ENCODE measurements at regions not wholly inside any gene's neighbourhood (a gene's known extent, or its start where the extent isn't known, plus 50 kb on each side); places are given as distances from the start of the nearest gene placed in this dataset.

DNA sequence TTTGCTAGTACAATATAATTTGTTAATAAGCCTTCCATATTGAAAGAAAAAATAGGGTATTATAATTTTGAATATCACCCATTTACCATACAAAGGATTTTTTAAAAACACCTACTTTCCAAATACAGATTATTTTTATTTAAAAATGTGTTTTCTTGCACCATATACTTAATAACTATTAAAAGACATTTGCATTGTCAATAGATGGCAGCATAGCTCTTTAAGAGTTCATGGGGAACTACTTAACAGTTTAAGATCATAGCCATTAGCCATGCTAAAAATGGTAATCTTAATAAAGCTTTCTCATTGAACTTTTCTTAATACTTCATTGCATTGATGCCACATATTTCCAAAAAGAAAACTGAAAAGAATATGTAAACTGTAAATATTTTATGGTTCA, 1995.9 kb downstream of the C4orf33 start (continued):
- TF ChIP-seq, protein P1, sequence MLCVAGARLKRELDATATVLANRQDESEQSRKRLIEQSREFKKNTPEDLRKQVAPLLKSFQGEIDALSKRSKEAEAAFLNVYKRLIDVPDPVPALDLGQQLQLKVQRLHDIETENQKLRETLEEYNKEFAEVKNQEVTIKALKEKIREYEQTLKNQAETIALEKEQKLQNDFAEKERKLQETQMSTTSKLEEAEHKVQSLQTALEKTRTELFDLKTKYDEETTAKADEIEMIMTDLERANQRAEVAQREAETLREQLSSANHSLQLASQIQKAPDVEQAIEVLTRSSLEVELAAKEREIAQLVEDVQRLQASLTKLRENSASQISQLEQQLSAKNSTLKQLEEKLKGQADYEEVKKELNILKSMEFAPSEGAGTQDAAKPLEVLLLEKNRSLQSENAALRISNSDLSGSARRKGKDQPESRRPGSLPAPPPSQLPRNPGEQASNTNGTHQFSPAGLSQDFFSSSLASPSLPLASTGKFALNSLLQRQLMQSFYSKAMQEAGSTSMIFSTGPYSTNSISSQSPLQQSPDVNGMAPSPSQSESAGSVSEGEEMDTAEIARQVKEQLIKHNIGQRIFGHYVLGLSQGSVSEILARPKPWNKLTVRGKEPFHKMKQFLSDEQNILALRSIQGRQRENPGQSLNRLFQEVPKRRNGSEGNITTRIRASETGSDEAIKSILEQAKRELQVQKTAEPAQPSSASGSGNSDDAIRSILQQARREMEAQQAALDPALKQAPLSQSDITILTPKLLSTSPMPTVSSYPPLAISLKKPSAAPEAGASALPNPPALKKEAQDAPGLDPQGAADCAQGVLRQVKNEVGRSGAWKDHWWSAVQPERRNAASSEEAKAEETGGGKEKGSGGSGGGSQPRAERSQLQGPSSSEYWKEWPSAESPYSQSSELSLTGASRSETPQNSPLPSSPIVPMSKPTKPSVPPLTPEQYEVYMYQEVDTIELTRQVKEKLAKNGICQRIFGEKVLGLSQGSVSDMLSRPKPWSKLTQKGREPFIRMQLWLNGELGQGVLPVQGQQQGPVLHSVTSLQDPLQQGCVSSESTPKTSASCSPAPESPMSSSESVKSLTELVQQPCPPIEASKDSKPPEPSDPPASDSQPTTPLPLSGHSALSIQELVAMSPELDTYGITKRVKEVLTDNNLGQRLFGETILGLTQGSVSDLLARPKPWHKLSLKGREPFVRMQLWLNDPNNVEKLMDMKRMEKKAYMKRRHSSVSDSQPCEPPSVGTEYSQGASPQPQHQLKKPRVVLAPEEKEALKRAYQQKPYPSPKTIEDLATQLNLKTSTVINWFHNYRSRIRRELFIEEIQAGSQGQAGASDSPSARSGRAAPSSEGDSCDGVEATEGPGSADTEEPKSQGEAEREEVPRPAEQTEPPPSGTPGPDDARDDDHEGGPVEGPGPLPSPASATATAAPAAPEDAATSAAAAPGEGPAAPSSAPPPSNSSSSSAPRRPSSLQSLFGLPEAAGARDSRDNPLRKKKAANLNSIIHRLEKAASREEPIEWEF (IDR thresholded peaks at IDR 0.05; ENCODE audit: insufficient replicate concordance, low read depth, low read length), result no peak
- TF ChIP-seq, protein P2, sequence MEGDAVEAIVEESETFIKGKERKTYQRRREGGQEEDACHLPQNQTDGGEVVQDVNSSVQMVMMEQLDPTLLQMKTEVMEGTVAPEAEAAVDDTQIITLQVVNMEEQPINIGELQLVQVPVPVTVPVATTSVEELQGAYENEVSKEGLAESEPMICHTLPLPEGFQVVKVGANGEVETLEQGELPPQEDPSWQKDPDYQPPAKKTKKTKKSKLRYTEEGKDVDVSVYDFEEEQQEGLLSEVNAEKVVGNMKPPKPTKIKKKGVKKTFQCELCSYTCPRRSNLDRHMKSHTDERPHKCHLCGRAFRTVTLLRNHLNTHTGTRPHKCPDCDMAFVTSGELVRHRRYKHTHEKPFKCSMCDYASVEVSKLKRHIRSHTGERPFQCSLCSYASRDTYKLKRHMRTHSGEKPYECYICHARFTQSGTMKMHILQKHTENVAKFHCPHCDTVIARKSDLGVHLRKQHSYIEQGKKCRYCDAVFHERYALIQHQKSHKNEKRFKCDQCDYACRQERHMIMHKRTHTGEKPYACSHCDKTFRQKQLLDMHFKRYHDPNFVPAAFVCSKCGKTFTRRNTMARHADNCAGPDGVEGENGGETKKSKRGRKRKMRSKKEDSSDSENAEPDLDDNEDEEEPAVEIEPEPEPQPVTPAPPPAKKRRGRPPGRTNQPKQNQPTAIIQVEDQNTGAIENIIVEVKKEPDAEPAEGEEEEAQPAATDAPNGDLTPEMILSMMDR (IDR thresholded peaks at IDR 0.05 in 2 of 3, conservative IDR thresholded peaks at IDR 0.05 in 1 of 3; ENCODE audit: control insufficient read depth in 2 of 3, extremely low read depth in 1 of 3, insufficient read depth in 1 of 3, low read depth in 3 of 3, low read length in 3 of 3), result peak in 2 of 3 experiments; percentile 21 to 37; a peak in 3 of 6 replicates

DNA sequence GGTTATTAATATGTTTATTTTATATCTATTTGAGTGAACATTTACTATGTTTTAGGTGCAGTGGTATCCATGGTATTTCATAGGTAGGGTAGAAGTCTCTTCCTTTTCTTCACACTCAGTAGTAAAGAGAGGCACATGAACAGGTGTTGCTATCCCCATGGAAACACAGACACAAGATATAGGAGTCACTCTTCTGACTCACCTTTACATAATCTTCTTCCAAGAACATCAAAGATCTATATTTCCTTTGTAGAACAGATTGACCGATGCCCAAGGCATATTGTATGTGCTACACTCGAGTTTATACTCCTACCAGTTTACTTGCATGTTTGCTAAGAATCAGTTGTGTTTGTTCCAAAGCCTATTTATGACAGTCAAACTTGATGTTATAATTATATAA, 1997.4 kb downstream of the C4orf33 start:
- 0% methylated on average over 2 of the region's 2 CpGs for WGBS (ENCODE audit: insufficient coverage, insufficient replicate concordance, low lambda C conversion rate, missing lambda C conversion rate)
- H3K4me3 ChIP-seq, result no peak overlapping the region
- H3K79me2 ChIP-seq (ENCODE audit: control insufficient read depth, insufficient read depth, low read length), result no peaks in the 10 kb centered on the region
- H4K20me1 ChIP-seq (ENCODE audit: control insufficient read depth, insufficient read depth), result no peaks in the 10 kb centered on the region
- ChIA-PET RAD21 (ENCODE audit: unreplicated experiment) (interaction anchor here (1.6 kb wide), 1 partner anchor 551 kb away, joined by 6 read pairs; no protein-coding TSS in a partner anchor), CTCF (interaction anchor here (1.0 kb wide), 1 partner anchor 1546 kb away, joined by 3 read pairs; no protein-coding TSS in a partner anchor), POLR2A (no interaction called here), SMC1A (ENCODE audit: uncharacterized antibody, unreplicated experiment) (interaction anchor here (1.0 to 1.8 kb wide), 2 partner anchors 337 to 551 kb away, joined by 3 to 7 read pairs; no protein-coding TSS in a partner anchor)
- H3K27me3 ChIP-seq (replicated peaks in 1 of 2; ENCODE audit: control insufficient read depth in 2 of 2, insufficient read depth in 2 of 2, low read length in 1 of 2), result no peaks in the 10 kb centered on the region
- no peak overlapping the region for H3K4me2 ChIP-seq (ENCODE audit: control insufficient read depth, insufficient read depth)
- H2AFZ ChIP-seq (ENCODE audit: control insufficient read depth, low read depth, low read length), result no peak overlapping the region
- in situ Hi-C loops (cut with MboI), result loop anchor here (25.0 kb wide), 1 partner anchor 1544 kb away; no protein-coding TSS in a partner anchor
- no peak overlapping the region for H3K27ac ChIP-seq (ENCODE audit: control insufficient read depth, insufficient read depth)
- H3K9me3 ChIP-seq (replicated peaks; ENCODE audit: control insufficient read depth, insufficient read depth, low read length), result no peaks in the 10 kb centered on the region
- no TSS peak for BruUV-seq (replicated peaks)
- no peaks in the 10 kb centered on the region for H3K4me1 ChIP-seq (ENCODE audit: control insufficient read depth, insufficient read depth, low read length)
- no peak overlapping the region for H3K9ac ChIP-seq (ENCODE audit: control insufficient read depth, insufficient read depth, low read length)
- no peaks in the 10 kb centered on the region for H3K36me3 ChIP-seq (ENCODE audit: control insufficient read depth in 2 of 2, insufficient read depth in 2 of 2, low read length in 1 of 2)
- DNase-seq (ENCODE audit: low read depth, low spot score) (no peak), ATAC-seq (no peak; the same call in 2 of the 3 replicates), FAIRE-seq (no peak)
- intact Hi-C loops (cut with micrococcal nuclease; ENCODE audit: unreplicated experiment), result loop anchor here (2.0 to 10.0 kb wide), 4 partner anchors 341 to 1549 kb away; no protein-coding TSS in a partner anchor
- no peak for TF ChIP-seq TCF7 (IDR thresholded peaks at IDR 0.05; ENCODE audit: borderline replicate concordance)
- no peak for TF ChIP-seq TCF12 (IDR thresholded peaks at IDR 0.05; ENCODE audit: low read depth, low read length)
- TF ChIP-seq BRCA1 (IDR thresholded peaks at IDR 0.05; ENCODE audit: low read depth, low read length), result no peak
- no peak for TF ChIP-seq NFYB (IDR thresholded peaks at IDR 0.05; ENCODE audit: insufficient read depth, low read depth, low read length)
- TF ChIP-seq DPF2 (IDR thresholded peaks at IDR 0.05), result no peak
- no peak for TF ChIP-seq SRF (IDR thresholded peaks at IDR 0.05; ENCODE audit: low read depth in 2 of 2, low read length in 2 of 2)
- TF ChIP-seq, protein P3, sequence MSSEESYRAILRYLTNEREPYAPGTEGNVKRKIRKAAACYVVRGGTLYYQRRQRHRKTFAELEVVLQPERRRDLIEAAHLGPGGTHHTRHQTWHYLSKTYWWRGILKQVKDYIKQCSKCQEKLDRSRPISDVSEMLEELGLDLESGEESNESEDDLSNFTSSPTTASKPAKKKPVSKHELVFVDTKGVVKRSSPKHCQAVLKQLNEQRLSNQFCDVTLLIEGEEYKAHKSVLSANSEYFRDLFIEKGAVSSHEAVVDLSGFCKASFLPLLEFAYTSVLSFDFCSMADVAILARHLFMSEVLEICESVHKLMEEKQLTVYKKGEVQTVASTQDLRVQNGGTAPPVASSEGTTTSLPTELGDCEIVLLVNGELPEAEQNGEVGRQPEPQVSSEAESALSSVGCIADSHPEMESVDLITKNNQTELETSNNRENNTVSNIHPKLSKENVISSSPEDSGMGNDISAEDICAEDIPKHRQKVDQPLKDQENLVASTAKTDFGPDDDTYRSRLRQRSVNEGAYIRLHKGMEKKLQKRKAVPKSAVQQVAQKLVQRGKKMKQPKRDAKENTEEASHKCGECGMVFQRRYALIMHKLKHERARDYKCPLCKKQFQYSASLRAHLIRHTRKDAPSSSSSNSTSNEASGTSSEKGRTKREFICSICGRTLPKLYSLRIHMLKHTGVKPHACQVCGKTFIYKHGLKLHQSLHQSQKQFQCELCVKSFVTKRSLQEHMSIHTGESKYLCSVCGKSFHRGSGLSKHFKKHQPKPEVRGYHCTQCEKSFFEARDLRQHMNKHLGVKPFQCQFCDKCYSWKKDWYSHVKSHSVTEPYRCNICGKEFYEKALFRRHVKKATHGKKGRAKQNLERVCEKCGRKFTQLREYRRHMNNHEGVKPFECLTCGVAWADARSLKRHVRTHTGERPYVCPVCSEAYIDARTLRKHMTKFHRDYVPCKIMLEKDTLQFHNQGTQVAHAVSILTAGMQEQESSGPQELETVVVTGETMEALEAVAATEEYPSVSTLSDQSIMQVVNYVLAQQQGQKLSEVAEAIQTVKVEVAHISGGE (CRISPR knock-in tag; IDR thresholded peaks at IDR 0.05), result no peak
- TF ChIP-seq ZBED1 (IDR thresholded peaks at IDR 0.05; ENCODE audit: borderline replicate concordance), result no peak
- TF ChIP-seq GATAD2B (conservative IDR thresholded peaks at IDR 0.05; ENCODE audit: low read depth), result no peak
- TF ChIP-seq CREB1 (IDR thresholded peaks at IDR 0.05; ENCODE audit: low read depth), result no peak

All from GM12878 (cell line).